HG03439 (cell line): ENCODE measurements at regions not wholly inside any gene's neighbourhood (a gene's known extent, or its start where the extent isn't known, plus 50 kb on each side); places are given as distances from the start of the nearest gene placed in this dataset.

Source experiments
- ATAC-seq: cut with Tn5 transposase; IDR thresholded peaks from one replicate; pipeline ENCODE4 v1.9.1; 2021; ENCODE audit warnings: mild to moderate bottlenecking, moderate library complexity; ENCODE audit not compliant: unreplicated experiment

GRCh38 chr3:44076221-44076829 lies 165.4 kb upstream of the TOPAZ1 start:
- ATAC-seq = no peak

DNA sequence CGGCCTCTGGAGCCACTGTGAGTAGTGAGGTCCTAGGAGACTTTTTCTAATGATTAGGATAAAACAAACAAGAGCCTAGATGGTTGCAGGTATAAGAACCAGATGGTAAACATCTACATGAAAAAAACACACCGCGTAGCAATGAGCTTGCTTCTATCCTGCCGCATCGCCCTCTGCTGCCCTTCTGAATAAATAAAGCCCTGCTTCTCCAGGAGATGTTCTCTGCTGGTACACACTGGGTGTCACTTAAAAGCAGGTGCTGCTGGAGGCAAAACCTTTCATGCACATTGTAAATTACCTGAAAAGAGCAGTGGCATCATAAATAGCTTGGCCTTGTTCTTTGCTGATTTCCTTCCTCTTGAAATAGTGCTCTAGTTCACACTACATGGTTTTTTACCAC lies 164.4 kb upstream of the TOPAZ1 start:
- no peak for ATAC-seq

- no peak for ATAC-seq
These were observed 162.8 kb upstream of the TOPAZ1 start for GRCh38 chr3:44078863-44079262.

DNA sequence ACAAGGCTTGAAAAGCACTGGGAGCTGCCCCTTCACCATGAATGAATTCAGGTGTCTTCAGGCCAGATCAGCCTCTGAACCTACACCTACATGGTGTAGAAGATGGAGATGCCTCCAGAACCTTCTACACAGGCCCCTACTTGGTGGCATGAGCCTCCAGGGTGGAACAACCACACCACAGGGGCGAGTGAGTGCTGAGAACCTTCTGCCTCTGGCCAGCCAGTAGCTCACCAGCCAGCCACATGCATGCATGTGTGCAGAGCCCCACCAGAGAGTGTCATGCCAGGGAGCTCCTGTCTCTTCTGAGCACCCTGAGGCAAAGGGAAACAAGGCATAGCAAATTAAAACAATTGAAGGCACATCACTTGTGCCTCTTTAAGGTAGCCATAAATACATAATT lies 161.8 kb upstream of the TOPAZ1 start:
- ATAC-seq = no peak

- ATAC-seq = no peak
These were observed 161.1 kb upstream of the TOPAZ1 start for GRCh38 chr3:44080474-44081072.

DNA sequence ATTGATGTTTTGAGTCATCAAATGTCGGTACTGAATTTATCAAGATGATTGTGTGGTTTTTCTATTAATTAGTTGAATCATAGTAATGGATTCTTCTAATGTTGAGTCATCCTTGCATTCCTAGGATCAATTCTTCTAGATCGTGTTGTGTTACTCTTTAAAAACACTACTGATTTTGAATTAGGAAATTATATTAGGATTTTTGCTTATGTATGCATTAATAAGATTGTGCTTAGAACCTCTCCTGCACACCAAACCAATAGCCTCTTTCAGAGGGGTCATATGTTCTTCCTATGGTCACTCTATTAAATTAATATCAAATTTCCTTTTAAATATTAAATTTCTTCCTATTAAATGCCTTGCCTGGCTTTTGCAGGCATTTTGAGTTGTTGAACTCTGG lies 151.7 kb upstream of the TOPAZ1 start:
- no peak for ATAC-seq

DNA sequence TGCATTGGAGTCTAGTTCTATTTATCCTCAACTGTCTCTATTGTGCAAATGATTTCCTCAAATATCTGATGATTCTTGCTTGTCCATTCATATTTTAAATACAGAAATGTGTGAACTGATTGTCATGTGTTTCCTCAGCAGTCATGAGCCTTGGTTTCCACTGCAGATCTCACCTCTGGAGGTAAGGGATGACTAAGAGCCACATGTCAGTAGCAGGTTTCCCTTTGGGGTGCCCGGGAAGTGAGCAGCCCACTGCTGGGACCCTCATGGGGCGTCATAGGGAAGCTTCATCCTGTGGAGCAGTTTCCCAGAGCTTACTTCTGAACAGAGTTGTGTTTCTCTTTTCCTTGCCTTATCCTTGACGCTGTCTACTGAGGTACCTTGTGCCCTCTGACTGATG lies 149.2 kb upstream of the TOPAZ1 start:
- ATAC-seq = no peak

- ATAC-seq = no peak
These were observed 148.2 kb upstream of the TOPAZ1 start for GRCh38 chr3:44093531-44093930.

DNA sequence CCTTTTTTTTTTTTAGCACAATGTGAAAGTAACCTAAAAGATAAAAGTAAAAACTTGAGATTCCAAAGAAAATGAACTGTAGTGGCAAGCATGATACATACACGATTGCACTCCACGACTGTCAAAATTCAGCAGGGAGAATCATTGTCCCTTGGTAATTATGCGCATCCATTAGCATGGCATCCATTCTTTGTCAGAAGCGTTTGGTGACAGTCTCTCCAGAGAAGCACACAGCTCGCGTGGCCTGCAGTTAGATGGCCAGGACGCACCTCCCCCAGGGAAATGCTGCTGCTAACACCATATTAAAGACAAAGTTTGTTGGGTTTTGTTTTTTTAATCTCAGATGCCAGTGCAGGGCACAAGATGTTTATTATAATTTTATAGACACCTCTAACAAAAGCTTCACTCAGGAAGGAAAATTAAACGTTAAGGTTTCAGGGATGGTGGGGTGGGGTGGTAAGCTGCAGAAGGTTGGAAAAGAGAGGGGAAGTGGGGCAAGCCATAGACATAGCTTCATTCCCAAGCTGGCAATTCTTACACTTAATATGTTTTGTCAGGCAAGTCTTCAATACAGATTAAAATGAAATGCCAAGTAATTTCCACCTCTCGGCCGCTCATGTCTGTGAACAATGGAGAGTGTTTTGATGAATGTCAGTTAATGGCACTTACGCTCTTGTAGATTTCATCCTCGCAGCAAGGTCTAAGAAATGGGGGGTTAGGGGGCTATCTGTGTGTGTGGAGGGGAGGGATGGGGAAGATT lies 142.8 kb upstream of the TOPAZ1 start:
- no peak for ATAC-seq

DNA sequence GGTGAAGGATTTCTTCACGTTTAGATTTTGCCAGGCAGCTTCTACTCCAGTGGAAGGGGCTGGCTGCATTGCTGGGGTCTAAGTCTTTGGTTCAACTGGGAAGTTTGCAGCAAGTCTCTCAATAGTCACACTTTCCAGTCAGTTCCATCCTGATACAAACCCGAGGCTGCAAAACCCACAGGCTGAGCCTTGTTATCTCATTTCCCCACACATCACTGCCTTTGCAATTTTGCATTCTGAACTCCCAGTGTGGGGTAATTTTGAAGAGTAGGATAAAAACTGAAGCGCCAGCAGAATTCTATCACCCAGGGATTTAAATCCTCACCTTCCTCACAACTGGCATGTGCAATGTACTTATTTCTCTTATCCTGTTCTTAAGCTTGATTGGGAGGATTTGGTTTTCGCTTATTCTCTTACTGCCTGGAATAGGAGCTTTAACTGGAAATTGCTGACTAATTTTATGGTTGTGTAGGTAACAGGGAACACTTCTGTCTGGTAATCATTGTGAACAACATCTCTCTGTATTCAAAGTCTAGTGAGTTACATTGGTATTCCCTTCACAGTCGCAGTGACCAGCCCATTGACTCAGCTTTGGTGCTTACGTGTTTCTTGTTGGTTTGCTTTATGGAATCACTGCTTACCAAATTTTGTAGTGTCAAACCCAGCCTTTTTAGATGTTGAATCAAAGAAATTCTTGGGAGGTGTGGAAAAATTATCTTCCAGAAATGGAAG lies 142.0 kb upstream of the TOPAZ1 start:
- ATAC-seq = no peak

DNA sequence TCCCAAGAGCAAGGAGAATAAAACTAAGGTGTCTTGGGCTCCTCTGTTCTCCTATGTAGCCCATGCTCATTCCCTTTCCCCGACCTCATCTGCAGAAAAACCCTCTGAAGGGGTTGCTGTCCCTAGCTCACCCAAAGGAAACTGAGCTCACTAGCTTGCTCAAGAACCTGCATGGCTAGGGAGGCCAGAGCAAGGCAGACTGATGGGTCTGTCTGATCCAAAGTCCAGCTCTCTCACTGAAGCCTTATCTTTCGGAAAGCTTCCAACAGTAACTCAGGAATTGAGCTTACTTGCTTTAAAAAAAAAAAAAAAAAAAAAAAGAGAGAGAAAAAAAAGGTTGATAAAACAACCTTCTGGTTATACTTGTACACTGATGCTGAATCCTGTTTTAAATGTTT lies 141.4 kb upstream of the TOPAZ1 start:
- ATAC-seq = no peak

DNA sequence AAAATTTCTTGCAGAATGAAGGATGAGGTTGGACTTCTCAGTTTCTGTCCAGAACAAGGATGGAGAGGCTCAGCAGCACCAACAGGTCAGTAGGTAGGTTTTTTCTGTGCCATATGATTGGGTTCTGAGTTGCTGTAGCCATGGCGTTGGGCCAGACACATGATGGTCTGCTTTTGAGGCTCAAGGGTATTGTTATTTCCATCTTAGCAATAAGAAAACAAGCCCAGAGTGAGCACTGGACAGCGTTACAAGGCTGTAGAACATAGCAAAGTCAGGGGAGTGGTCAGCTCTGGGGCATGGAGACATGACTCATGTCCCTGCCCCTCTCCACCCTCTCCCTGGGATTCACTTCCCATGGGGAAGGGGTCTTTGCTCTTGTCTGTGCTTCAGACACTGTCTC lies 137.6 kb upstream of the TOPAZ1 start:
- no peak for ATAC-seq

DNA sequence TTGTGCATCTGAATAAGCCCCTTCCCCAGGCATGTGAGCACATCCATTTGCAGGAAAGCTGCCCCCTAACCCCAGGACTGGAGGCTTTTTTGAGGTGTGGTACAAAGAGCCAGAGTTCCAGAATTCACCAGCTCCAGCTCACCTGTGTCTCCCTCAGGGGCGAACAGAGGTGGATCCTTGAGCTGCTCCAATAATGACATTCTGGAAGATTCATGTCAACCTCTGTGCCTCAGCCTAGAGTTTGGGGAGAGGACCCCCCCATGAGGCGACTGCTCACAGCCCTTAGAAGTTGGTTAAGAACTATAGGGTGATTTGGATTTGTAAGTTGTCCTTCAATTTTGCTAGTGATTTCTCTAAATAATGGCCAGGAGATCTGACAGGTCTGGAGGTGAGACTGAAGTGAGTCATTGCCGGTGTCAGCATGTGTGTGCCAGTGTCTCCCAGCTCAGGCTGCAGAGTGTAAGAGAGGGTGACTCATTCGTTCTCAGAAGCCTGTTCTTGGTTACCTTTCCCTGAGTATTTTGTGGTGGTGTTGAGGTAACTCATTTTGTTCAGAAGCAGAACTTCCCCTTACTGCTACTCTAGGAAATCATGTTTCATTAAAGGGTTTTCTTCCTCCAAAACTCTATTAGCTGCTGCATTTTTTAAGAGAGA lies 136.9 kb upstream of the TOPAZ1 start:
- peak; percentile 78 for ATAC-seq

DNA sequence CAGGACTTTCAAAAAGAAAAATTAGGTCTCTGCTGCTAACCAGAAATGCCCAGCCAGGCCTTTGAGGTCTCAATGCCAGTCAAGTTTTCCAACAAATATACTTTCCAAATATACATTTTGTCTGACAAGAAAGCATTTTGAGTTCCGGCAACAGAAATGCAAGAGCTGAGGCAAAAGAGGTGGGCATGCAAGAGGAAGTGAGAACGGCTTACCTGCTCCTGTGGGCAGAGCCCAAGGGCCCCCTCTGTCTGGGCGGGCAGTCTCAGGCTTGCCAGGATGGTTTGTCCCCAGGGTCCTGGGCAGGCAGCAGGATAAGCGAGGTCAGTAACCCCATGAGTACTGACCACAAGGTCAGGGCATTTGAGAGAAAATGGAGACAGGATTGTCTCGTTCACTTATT lies 136.1 kb upstream of the TOPAZ1 start:
- no peak for ATAC-seq

DNA sequence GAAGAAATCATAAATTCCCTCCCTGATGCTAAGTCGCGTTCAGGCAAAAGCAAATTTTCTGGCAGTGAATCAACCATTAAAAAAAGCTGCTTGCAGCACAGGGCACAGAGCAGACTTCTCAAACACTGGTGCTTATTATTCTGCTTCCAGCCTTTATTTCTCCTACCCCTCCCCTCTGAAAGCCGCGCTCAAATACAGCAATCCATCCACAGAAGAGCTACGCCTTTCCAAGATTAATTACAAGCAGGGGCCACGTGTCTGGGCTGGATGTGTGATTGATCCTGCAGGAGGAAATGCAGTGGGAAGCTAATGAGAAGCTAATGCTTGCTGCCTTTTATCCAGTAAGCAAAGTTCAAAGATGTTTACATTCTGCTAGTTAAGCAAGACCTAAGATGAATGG lies 134.9 kb upstream of the TOPAZ1 start:
- ATAC-seq = no peak

- no peak for ATAC-seq
These were observed 133.2 kb upstream of the TOPAZ1 start for GRCh38 chr3:44108481-44108880.

- no peak for ATAC-seq
These were observed 131.8 kb upstream of the TOPAZ1 start for GRCh38 chr3:44109771-44110361.

DNA sequence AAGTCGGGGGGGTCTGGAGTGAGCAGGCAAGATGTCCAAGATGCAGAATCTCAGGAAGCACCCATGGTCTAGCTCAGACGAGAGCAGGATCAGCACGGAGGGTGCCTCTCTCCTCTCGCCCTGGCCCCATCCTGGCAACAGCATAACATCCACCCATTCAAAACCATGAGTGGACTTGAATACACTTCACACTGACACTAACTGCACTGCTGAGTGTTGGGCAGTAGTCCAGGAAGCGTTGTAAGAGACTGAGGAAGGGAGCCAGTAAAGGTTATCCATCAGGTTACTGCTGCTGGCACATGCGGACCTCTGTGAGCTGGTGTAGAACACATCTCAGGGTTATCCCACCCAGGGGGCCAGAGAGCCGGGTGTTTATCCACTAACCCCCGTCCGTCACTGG lies 131.0 kb upstream of the TOPAZ1 start:
- ATAC-seq = no peak

DNA sequence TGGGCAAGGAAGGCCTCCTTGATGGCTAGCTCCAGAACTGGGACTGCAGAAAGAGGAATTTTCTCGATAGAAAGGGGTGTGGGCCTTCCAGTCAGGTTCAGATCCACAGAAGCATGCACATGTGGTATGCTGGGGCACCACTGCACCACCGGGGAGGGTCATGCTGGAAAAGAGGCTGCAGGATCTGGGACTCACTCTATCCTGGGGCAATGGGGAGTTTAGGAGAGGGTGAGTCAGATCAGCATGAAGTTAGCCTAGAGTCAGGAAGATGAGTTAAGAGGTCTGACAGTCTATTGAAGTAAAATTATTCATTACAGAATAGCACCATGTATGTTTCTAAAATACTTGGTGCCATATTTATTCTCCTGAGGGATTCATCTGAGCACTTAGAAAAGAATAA lies 130.2 kb upstream of the TOPAZ1 start:
- no peak for ATAC-seq

- ATAC-seq = no peak
These were observed 127.5 kb upstream of the TOPAZ1 start for GRCh38 chr3:44114142-44114541.

GRCh38 chr3:44117239-44117638 lies 124.4 kb upstream of the TOPAZ1 start:
- no peak for ATAC-seq
